Activated CD4-positive, CD25-positive, alpha-beta regulatory T cell (primary cell): ENCODE measurements at regions not wholly inside any gene's neighbourhood (a gene's known extent, or its start where the extent isn't known, plus 50 kb on each side); places are given as distances from the start of the nearest gene placed in this dataset.

ENCODE experiments used
- DNase-seq, 4 experiments: peaks; one replicate each; lab custom pipeline; 2025; lab: John Stamatoyannopoulos, UW

DNA sequence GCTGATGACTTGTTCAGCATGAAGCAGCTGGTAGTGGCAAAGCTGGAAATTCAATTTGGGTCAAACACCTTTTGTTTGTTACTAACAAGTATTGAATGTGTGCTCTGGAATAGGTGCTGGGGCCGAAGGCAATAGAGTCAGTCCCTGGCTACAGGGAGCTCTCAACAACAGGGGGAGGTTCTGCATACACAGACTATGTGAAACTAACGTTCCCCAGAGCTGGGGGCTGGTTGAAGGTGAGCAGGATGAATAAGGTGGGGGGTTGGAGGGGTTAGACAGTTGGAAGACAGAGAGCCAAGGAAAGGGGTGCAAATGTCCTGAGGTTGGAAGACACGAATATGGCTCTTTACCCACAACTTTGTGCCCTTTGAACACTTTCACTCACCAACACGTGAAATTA, 84.1 kb upstream of the PLPP4 start:
- DNase-seq, result no peak

DNA sequence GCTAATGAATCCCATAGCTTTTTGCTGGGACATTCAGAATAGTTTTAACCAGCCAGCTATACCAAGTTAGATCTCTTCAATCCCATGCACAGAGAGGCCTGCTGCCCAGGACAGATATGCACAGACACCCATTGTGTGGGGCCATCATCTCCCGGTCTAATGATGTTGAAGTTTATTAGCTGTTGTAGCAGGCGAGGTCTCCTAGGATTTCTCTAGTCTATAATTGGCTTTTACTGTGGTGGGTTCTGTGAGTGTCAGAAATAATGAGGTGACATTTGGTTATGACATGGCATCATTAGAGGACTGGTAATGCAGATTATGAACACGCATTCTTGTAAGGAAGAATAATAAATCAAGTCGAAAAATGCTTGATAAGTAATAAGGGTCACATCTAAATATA, 81.4 kb upstream of the PLPP4 start:
- no peak for DNase-seq

DNA sequence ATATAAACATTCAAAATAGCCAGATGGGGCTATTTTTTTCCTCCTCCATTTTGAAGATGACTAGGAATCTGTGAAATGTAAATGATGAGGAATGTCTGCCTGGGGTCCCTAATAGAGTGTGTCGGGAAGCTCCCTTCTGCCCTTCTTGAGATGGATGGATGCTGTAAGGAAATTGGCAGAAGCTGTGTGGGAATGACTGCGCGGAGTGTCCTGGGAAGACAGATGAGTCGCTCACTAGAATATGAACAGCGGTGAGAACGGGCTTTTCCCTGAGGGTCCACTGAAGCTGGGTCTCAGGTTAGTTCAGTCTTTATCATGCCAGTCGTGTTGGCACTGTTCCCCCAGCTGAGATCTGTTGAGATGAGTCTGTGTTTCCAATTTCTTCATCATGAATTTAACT, 75.1 kb upstream of the PLPP4 start:
- no peak for DNase-seq

DNA sequence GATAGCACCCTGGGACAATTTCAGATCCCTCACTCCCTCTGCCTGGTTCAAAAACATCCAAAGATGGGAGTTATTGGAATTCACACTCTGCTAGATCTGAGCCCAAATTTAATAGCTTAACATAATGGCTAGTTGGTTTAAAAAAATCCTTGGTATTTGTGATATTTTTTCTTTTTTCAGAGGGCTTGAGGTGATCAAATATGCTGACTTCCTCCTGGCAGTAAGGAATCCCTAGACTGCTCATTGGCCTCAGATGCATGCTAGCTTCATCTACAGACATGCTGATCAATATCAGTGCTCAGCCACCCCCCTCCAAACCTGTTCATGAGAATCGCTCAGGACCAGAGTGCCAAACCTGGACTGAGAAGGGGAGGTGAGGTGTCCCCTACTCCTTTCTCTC, 74.7 kb upstream of the PLPP4 start:
- DNase-seq, result no peak

DNA sequence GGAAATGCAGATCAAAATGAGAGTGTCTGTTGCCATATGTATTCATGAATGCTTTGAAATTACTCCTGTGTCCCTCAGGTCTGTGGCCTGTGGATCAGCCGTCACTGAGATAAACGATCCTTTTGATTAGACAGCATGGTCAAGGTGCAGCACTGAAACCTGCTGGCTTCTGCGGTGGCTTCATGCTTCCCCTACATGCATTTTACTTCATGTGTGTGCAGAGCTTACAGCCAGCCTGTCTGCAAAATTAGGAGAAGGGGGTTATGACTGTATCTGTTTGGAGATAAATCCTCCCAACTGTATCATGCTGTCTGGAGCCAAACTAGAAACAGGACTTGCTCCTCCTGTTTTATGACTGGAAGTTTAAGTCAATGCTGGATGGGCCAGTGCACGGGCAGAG, 71.0 kb upstream of the PLPP4 start:
- DNase-seq, result no peak

DNA sequence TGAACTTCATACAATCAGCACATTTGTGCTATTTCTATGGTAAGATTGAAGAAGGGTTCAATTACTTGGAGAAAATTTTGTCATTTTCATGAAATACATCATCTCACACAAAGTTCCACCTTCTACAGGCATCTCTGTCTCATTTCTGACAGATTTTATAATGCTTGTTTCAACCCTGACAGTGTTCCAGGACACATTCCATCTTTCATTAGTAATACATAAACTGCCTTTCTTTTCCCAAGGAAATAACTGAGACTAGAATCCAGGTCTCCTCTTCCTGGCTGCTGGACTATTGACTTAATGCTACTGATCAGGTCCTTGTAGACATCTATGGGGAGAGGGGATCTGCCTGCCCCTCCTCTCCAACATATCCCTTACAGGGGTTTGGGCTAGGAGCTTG, 70.1 kb upstream of the PLPP4 start:
- no peak for DNase-seq

DNA sequence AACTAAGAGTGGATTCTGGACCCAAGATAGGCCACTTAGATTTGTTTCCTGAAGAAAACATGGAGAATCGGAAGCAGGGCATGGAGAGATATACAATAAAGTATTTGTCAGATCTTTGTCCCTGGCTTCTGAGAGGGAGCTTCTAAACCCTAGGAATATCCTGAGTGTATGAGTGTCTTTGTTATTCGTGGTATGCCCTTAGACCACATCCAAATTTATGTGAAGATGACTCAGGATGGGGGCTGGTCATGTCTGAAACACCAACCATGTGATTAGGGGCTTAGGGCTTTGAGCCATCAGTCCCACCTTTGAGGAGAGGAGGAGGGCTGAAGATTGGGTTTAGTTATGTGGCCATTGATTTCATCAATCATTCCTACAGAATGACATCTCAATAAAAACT, 69.7 kb upstream of the PLPP4 start:
- no peak for DNase-seq

DNA sequence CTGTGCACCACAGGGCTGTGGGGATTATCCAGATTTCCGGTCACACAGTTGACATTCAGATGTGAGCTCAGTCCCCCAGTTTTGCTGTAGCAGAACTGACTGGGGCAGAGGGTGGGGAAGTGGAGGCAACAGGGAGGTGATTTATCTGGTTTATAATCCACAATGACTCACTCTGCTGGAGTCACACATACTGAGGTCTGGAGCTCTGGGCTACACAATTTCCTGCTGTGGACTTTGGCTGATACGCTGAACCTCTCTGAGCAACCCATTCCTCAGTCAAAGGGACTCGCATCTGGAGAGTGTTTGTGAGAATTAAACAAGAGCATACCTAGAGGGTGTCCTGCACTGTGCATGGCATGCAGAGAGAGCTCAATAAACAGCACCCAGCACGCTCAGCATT, 64.8 kb upstream of the PLPP4 start:
- DNase-seq, result no peak

DNA sequence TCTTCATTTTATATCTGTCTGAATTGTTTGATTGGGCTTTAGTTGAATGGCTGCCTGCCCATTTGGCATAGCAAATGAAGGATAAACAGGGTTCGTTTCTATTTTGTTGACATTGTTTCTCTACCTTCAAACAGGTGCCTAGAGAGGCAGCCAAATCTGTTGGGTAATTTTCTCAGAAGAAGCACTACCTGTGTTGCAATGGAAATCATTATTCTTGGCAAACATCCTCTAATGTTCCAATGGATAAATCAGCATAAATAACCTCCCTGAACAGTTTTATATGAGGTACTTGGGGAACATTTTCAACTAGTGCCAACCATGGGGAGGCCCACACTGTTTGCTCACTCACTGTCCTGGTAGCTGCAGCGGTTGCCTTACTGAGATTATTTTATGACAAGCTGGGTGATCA, 64.4 kb upstream of the PLPP4 start:
- DNase-seq, result no peak

DNA sequence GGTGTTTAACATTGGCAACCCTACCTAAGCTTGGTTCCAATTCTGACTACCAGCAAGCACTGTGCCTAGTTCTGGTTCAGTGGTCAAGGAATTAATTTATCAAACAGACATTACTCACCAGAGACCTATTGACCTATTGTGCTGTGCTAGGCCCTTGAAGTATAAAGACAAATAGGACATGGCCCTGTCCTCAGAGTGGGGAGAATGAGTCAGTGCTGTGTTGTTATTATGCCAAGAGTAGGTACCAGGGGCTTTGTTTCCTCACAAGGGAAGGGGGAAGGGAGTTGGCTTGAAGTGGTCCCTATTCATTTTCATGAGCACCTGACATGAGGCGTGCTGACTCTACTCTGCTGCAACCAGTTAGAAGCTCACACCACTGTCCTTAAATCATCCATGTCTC, 62.6 kb upstream of the PLPP4 start:
- no peak for DNase-seq

DNA sequence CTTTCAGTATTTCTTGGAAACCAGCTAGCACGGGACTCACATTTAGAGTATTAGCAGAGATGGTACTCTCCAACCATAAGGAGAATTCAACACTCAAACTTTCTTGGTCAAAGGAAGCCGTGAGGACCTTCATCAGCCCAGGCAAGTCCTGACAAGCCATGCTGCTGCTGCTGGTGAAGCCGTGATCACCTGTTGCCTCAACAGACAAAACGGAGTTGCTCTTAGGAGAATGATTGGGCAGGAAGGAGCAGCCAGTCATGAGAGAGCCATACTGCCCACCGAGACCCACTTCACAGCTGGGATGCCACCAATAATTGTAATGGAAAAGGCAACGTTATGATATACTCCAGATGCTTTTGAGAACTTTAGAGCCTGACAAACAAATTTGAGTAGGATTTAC, 60.8 kb upstream of the PLPP4 start:
- DNase-seq, result no peak

DNA sequence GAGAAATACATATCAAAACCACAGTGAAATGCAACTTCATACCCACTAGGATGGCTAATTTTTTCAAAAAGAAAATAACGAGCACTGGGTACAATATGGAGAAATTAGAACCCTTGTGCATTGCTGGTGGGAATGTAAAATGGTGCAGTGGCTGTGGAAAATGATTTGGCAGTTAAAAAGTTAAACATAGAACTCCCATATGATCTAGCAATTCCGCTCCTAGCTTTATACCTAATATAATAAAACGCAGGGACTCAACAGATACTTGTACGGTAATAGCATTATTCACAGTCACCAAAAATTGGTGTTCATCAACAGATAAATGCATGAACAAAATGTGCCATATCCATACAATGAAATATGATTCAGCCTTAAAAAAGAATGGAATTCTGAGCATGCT, 58.8 kb upstream of the PLPP4 start:
- DNase-seq, result no peak

DNA sequence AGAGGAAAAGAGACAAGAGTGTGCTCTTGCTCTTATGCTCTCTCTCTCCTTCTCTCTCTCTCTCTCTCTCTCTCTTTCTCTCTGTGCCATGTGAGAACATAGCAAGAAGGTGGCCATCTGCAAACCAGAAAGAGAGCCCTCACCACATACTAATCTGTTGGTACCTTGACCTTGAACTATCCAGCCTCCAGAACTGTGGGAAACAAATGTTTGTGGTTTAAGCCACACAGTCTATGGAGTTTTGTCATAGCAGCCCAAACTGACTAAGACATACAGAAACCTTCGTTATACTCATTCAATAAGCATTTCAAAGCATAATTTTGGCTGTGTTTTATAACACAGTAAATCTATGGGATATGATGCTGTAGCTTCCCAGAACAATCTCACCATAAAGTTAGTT, 56.4 kb upstream of the PLPP4 start:
- DNase-seq, result no peak

DNA sequence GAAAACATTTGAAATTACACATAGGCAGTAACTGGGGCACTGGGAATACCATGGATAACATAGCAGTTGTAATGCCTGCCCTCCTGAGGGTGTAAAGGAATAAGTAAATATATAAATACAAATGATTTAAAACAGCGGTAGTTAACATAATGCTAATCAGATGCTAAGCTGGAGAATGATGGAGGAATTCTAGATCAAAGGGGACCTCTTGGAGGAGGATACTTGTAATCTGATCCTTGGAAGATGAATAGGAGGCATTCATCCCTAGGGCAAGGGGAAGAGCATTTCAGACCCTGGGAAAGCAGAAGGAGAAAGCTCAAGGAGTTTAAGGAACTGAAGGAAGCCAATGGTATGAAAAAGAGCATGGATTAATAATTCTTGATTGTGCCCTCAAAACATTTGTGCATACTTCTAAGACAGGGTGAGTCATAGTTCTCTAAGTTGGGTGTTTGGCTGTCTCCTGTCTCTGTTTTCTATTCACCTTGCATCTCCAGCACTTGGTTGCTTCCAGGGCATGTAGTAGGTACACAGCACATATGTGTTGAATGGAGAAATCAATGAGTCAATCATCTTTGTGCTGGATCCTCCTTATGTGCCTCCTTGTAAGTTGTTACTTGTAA, 54.8 kb upstream of the PLPP4 start:
- no peak for DNase-seq

DNA sequence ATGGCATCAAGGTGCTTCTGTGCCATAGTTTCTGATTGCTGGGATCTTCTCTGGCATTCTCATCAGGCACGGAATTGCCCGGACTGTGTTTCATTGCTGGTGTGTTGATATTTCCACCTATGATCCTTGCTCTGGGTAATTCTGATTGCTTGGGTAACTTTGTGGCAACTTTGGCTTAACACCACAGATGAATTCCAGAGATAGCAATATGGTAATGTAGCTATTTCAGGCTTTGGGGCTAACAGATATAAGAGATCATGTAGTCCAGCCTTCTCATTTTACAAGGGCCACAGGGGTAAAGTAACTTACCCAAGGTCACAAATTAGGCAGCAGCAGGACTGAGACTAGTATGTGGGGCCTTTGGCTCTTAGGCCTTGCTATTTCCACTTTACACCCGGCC, 53.9 kb upstream of the PLPP4 start:
- DNase-seq, result no peak

DNA sequence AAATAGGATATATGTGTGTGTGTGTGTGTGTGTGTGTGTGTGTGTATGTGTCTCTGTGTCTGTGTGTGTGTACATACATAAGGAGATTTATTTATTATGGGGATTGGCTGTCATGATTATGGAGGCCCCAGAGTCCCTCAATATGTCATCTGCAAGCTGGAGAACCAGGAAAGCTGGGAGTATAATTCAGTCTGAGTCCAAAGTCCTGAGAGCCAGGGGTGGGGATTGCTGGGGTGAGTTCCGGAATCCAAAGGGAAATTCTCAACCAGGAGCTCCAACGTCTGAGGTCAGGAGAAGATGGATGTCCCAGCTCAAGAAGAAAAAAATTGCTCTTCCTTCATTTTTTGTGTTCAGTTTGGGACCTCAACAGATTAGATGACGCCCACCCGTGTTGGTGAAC, 50.7 kb upstream of the PLPP4 start:
- no peak for DNase-seq
